HFFc6 (cell line): ENCODE measurements at regions not wholly inside any gene's neighbourhood (a gene's known extent, or its start where the extent isn't known, plus 50 kb on each side); places are given as distances from the start of the nearest gene placed in this dataset.

ENCODE experiments used
- DNase-seq: peaks from one replicate; pipeline ENCODE4 v3.0.0-alpha.2; 2018
- H3K27ac Mint-ChIP-seq: 2 replicates; pipeline ENCODE4 v1.8.0; 2020; ENCODE audit warnings: mild to moderate bottlenecking, mixed read lengths
- H3K27me3 Mint-ChIP-seq: 2 replicates; pipeline ENCODE4 v1.8.0; 2021; ENCODE audit warnings: mild to moderate bottlenecking, moderate library complexity, mixed read lengths; ENCODE audit not compliant: insufficient read depth
- H3K36me3 Mint-ChIP-seq: 2 replicates; pipeline ENCODE4 v1.8.0; 2021; ENCODE audit warnings: low read depth, mixed read lengths
- H3K4me1 Mint-ChIP-seq: 2 replicates; pipeline ENCODE4 v1.8.0; 2020; ENCODE audit warnings: low read depth, mixed read lengths
- H3K4me3 Mint-ChIP-seq: 2 replicates; pipeline ENCODE4 v1.8.0; 2020; ENCODE audit warnings: mild to moderate bottlenecking, moderate library complexity, mixed read lengths
- H3K9me3 Mint-ChIP-seq: 2 replicates; pipeline ENCODE4 v1.8.0; 2020; ENCODE audit warnings: mild to moderate bottlenecking, mixed read lengths
- CTCF ChIP-seq: fragments of 200-600 bp; sonication (generic); IDR thresholded peaks from 2 replicates; pipeline ENCODE4 v1.5.0; 2021; ENCODE audit warnings: antibody characterized with exemption, mild to moderate bottlenecking

GRCh38 chr18:76573325-76574025 lies 78.4 kb upstream of the ZNF516 start:
- Mint-ChIP-seq H3K27me3 (no peaks in the 10 kb centered on the region; the same call in none of the 2 replicates), H3K4me1 (peaks cover 23% of the 10 kb centered on the region), H3K9me3 (no peaks in the 10 kb centered on the region), H3K4me3 (no peak overlapping the region), H3K27ac (peak overlapping the region; percentile 60), H3K36me3 (no peaks in the 10 kb centered on the region)
- peak; percentile 60 for DNase-seq
- no peak for TF ChIP-seq CTCF

- TF ChIP-seq CTCF: no peak
- no peak for DNase-seq
- H3K9me3 Mint-ChIP-seq: no peaks in the 10 kb centered on the region
- H3K27me3 Mint-ChIP-seq: no peaks in the 10 kb centered on the region; the same call in none of the 2 replicates
- H3K36me3 Mint-ChIP-seq: no peaks in the 10 kb centered on the region
- peak overlapping the region; percentile 60; the same call in 1 of the 2 replicates for H3K27ac Mint-ChIP-seq
- H3K4me1 Mint-ChIP-seq: peaks cover 23% of the 10 kb centered on the region
- H3K4me3 Mint-ChIP-seq: no peak overlapping the region
Measured at GRCh38 chr18:76572518-76573247, 77.6 kb upstream of the ZNF516 start.

- no peak overlapping the region for H3K27ac Mint-ChIP-seq
- no peak for TF ChIP-seq CTCF
- peaks cover 30% of the 10 kb centered on the region for H3K4me1 Mint-ChIP-seq
- H3K27me3 Mint-ChIP-seq: no peaks in the 10 kb centered on the region; the same call in none of the 2 replicates
- DNase-seq: no peak
- H3K4me3 Mint-ChIP-seq: no peak overlapping the region
- no peaks in the 10 kb centered on the region for H3K36me3 Mint-ChIP-seq
- H3K9me3 Mint-ChIP-seq: no peaks in the 10 kb centered on the region
Measured at GRCh38 chr18:76571689-76572088, 76.6 kb upstream of the ZNF516 start.

- Mint-ChIP-seq H3K4me3 (no peak overlapping the region), H3K27ac (no peak overlapping the region), H3K27me3 (no peaks in the 10 kb centered on the region; the same call in none of the 2 replicates), H3K4me1 (peaks cover 34% of the 10 kb centered on the region), H3K36me3 (no peaks in the 10 kb centered on the region), H3K9me3 (no peaks in the 10 kb centered on the region)
- DNase-seq: no peak
- no peak for TF ChIP-seq CTCF
Measured at GRCh38 chr18:76570856-76571255, 75.8 kb upstream of the ZNF516 start.

GRCh38 chr18:76569644-76570419 lies 74.8 kb upstream of the ZNF516 start:
- Mint-ChIP-seq H3K27me3 (no peaks in the 10 kb centered on the region), H3K4me3 (no peak overlapping the region), H3K4me1 (peaks cover 44% of the 10 kb centered on the region), H3K9me3 (no peaks in the 10 kb centered on the region), H3K36me3 (no peaks in the 10 kb centered on the region), H3K27ac (no peak overlapping the region)
- DNase-seq: no peak
- TF ChIP-seq CTCF: no peak
